ENCODE measurements at regions not wholly inside any gene's neighbourhood (a gene's known extent, or its start where the extent isn't known, plus 50 kb on each side); places are given as distances from the start of the nearest gene placed in this dataset.

- TF ChIP-seq MLLT1 (IDR thresholded peaks at IDR 0.05), result no peak
- TF ChIP-seq USF1 (IDR thresholded peaks at IDR 0.05; ENCODE audit: borderline replicate concordance, extremely low read length, insufficient read depth, low read depth, low read length), result no peak
- TF ChIP-seq TCF12 (IDR thresholded peaks at IDR 0.05; ENCODE audit: low read depth, low read length), result no peak
- TF ChIP-seq CTCF (IDR thresholded peaks at IDR 0.05 in 2 of 3, conservative IDR thresholded peaks at IDR 0.05 in 1 of 3; ENCODE audit: control insufficient read depth in 2 of 3, extremely low read depth in 1 of 3, insufficient read depth in 1 of 3, low read depth in 3 of 3, low read length in 3 of 3), result no peak
- TF ChIP-seq CUX1 (IDR thresholded peaks at IDR 0.05; ENCODE audit: insufficient replicate concordance, low read depth, low read length), result no peak
- no peak for TF ChIP-seq FOS (IDR thresholded peaks at IDR 0.05; ENCODE audit: borderline replicate concordance, extremely low read depth, insufficient read length)
These were observed 497.1 kb downstream of the FAT4 start for GRCh38 chr4:125811892-125812291.
